GM21619 (cell line): ENCODE measurements at regions not wholly inside any gene's neighbourhood (a gene's known extent, or its start where the extent isn't known, plus 50 kb on each side); places are given as distances from the start of the nearest gene placed in this dataset.
"Not testable (repeated sequence)": the region's sequence is repeated elsewhere in the genome, so short reads cannot be mapped to it uniquely, and the experiment has no call there.

Source experiments
- ATAC-seq: cut with Tn5 transposase; IDR thresholded peaks from one replicate; pipeline ENCODE4 v1.9.1; 2021; ENCODE audit not compliant: unreplicated experiment

DNA sequence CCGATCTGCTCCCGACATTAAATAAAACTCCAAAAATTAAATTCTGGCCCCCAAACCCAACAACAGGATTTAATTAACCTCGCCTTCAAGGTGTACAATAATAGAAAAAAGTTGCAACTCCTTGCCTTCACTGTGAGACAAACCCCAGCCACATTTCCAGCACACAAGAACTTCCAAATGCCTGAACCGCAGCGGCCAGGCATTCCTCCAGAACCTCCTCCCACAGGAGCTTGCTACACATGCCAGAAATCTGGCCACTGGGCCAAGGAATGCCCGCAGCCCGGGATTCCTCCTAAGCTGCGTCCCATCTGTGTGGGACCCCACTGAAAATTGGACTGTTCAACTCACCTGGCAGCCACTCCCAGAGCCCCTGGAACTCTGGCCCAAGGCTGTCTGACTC lies 88.2 kb upstream of the TRIB2 start:
- not testable (repeated sequence) for ATAC-seq

DNA sequence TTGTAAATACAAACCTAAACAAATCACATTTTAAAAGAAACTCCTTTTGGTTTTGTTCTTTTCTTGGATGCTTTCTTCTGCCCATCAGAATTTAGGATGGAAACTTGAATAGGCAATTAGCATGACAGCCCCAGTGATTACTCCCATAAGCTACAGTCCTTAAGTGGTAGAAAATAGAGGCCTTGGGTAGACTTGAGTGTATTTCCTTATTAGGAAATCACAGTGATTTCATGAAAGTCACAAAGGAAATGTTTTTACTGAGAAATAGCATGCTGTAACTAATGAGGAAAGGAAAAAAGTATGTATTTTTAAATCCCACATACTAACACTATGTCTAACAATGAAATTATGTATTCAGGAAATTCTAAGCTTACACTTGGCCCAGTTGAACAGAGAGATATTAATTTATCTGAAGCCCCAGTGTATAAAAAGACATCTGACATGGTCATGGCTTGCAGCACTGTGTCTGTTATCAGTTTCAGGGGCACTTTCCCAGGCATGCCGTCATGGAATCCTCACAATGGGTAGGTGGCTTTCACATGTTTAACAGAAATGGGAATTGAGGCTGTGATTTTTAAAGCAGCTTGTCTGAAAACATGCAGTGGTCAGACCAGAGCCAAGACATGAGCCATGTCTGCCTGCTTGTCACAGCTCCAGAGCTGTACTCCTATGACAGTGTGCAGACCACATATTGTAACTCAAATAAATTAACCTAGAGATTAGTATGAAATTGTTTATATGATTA lies 79.7 kb upstream of the TRIB2 start:
- no peak for ATAC-seq

DNA sequence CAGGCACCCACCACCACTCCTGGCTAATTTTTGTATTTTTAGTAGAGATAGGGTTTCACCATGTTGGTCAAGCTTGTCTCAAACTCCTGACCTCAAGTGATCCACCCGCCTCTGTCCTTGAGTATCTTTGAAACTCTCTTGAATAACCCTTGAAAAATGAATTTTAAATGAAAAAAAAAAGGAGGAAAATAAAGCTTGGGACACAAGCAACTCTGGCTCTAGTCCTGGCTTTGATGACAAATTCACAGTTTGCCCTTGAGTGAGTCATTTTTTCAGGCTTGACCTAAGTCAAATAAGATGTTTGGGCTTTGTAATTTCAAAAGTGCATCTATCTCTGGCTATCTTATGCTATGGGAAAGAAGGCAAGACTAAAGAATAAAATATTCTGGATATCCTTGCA lies 79.0 kb upstream of the TRIB2 start:
- no peak for ATAC-seq

DNA sequence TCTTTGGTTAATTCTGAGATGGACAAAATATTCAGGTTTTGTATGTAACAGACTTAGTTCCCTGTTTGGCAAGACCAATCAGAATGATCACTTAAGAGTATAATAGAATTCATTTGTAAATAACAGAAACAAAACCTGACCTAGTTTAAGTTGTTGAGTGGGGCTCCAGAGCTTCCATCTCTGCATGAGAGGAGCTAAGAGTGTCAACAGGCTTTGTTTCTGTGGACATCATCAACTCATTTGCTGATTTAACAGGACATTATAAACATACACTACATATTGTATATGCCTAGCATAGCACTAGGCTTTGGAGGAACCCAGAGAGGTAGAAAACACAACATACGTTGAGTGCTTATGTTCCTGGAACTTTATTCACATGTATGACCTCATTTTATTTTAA lies 75.3 kb upstream of the TRIB2 start:
- ATAC-seq, result no peak

DNA sequence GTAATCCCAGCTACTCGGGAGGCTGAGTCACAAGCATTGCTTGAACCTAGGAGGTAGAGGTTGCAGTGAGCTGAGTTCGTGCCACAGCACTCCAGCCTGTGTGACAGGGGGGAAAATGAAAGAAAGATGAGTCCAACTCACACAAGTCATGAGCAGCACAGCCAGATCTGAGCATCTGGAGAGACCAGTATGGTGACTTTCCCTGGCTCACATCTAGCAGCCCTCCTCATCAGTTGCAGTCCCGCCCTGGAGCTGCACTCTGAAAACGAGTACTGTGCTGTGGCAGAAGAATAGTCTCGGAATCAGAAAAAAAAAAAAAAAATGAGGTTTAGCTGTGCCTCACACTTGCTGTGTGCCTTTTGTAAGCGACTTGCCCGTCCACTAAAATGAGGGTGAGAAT lies 74.4 kb upstream of the TRIB2 start:
- no peak for ATAC-seq

DNA sequence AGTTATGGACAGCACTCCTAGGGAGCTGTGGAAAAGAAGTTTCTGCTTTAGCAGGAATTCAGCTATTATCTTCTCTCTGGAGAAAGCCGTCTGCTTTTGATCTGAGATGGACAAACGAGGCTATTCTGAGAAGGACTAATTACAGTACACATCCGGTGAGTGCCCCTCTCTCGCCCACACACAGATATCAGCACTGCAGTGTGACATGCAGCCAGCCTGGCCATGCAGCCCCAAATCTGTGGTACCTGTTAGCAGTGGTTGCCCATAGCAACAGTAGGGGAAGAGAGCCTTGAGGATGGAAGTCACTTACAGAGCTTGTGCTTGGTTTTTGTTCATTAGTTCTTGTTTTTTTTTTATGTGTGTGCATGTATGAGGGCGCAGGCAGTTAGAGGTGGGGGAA lies 73.9 kb upstream of the TRIB2 start:
- no peak for ATAC-seq

DNA sequence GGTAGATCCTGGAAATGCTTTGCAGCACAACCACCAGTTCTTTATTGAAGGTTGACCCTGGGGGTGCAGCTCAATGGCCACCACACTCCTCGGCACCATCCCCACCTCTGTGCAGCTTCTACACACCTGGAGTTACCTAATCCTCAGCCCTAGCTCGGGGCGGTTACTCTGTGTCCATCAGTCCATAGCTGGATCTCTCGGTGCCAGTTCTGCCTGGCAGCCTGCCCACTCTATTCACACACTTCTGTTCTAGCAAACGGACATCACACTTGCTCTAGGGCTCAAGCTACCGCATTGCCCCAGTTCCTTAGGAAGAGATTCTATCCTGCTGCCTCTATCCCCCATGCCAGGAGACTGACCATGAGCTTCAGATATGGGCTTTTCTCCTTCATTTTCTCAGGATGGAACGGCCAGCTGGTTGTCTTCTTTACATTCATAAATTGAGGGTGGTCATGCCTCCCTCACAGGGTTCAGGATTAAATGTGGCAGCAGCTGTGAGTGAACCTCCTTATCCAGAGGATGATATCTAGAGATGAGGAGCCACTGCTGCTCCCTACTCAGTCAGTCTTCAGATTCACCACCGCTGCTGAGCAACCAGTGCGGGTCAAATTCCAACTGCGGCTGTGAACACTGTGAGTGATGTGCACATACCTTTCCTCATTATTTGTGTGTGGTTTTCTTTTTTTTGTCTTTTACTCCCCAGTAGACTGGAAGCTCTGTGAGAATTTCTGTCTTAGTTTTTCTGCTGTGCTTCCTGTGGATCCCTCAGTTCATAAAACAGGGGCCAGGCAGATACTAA lies 66.9 kb upstream of the TRIB2 start:
- no peak for ATAC-seq

DNA sequence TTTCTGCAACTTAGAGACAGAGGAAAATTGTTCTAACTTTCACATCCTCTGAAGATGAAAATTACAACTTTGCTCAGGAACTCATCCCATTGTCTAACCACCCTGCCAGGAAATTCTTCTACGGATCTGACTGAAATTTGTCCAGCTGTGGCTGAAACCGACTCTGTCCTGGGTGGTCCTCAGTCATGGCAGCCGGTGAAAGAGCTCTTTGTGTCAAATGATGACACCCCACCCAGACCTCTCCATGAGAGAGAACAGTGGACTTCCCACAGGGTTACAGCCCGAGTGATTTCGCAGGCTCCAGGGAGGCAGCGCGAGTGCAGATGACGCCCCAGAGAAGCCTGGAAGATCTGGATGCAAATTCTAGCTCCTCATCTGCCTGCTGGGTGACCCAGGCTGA lies 65.1 kb upstream of the TRIB2 start:
- ATAC-seq, result no peak

DNA sequence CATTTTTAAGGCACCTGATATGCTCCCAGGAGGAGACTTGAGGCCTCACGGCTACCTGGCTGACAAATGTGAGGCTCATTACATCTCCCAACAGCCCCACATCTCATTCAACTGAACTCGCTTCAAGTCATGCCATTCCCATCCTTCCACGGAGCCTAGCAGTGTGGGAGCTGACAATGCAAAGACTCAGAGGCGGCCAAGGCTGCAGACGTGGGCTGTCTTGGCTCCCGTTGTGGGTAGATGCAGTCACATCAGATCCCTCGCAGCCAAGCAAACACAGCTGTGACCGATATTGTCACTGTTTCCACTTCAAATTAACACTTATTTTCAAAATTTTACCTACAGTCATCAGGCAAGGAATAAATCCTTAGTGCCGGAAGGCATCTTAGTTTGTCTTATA lies 64.0 kb upstream of the TRIB2 start:
- no peak for ATAC-seq

DNA sequence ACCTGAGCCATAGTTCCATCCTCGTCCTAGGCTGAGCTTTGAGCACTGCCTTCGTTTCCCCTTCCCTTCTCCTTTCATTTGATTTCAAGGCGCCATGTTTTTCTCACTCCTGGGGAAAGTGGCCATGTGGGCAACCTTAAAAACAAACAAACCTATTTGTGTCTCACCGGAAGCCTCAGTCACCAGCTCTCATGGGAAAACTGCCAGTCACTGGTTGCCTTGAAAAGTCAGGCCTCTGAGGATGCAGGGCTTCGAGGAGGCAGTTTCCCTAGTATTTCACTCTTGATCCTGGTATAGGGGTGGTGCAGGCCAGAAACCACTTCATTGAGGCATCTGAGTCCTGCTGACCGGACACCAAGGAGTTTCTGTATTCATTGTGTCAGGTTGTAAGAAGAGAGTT lies 59.2 kb upstream of the TRIB2 start:
- ATAC-seq, result no peak

DNA sequence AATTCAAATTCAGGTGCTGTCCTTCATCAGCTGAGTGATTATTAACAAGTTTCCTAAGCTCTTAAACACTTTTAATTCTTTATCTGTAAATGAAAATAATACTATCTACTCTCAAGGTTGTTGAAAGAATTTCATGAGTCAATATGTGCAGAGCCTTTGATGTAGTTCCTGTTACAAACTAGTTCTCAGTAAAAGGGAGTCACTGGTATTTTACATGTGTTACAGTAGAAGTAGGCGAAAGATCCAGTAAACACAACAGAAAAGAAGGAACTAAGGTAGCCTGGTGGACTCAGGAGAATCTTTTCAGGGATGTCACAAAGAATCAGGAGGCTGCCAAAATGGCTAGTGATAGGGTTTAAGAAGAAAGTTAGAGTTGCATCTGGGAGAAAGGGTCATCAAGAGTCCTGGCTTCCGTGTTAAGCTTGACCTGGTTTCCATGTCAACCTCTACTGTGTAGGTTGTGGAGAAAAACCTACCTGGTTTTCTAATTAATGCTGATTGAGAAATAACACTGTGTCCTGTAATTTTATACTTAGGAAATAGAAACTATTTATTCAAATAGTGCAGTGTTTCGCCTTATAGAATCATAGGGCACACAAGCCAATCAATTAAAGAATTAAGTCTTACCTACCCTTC lies 58.3 kb upstream of the TRIB2 start:
- no peak for ATAC-seq

DNA sequence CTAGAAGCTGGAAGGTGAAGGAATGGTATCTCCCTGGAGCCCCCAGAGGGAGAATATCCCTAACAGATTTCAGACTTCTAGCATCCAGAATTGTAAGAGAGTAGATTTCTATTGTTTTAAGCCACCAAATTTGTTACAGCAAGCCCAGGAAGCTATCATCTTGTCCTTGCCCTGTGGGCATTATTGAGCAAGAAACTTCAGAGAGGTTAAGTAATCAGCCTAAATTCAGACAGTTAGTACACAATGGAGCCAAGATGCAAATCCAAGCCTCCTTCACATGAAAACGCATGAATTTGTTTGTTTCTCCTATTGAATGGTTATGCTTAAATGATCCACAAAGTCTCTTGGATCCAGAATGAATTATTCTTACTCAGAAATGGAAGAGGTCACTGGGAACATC lies 55.2 kb upstream of the TRIB2 start:
- ATAC-seq, result no peak

DNA sequence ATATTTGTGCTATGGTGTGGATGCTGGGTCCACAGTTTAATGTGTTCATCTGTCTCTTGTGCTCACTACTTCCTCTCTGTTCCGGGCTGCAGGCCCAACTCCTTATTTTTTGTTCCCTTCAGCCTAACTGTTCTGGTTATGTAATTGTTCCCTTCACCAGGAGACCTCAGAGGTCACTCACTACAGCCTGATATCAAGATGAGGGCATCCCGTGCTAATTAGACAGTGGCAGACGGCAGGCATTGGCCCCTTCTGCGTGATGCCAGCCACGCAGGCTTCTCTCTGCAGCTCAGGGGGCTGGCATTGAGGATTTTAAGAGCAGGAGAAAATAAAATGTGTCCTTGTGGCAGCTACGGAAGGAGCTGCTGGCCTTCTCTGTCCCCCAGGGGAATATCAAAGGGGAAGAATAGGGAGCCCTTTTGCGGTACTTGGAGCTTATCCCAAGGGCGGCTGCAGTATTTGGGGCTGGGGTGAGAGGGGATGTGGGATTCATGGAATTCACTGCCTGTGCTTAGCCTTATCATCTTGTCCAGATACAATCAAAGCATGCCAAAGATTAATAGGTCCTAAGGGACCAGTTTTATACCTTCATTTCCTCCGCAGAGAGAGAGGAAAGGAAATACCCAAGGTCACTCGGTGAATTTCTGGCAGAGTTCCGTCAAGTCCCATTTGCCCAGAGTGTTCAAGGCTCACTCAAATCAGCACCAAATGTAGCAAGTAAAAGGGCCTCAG lies 53.3 kb upstream of the TRIB2 start:
- ATAC-seq, result no peak

DNA sequence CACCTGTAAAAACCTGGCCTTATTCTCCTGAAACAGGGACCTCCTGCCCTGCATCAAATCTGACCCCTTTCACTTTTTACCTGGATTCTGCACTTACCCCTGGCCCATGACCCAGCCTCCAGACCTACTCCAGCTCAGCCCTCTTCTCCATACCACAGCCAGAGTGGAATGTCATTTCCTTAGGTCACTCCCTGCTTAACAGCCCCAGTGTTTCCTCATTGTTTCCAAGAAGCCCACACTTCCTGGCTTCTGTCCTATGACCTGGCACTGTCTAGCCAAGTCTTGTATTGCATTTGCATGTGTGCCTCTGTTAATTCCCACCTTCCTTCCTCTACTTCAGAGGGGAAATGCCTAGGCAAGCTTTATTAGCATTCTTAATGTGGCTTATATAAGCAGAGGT lies 51.4 kb upstream of the TRIB2 start:
- ATAC-seq, result no peak

DNA sequence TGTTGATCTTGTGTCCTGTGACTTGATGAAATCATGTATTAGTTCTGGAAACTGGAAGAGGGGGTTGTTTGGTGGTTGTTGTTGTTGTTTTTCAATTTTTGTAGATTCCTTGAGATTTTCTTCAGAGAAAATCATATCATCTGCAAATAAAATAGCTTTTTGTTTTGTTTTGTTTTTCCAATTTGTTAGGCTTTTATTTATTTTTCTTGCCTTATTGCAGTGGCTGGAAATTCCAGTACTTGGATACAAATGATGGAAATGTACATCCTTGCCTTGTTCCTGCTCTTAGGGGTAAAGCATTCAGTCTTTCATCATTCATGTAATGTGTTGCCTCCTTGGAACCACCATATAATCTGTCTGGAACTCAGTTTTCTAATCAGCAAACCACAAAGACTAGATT lies 50.3 kb upstream of the TRIB2 start:
- no peak for ATAC-seq
